PFSK-1 (cell line): ENCODE measurements at regions not wholly inside any gene's neighbourhood (a gene's known extent, or its start where the extent isn't known, plus 50 kb on each side); places are given as distances from the start of the nearest gene placed in this dataset.

Experiments used
- FOXP2 ChIP-seq: optimal IDR thresholded peaks from 2 replicates; pipeline ENCODE3; 2011; ENCODE audit warnings: borderline replicate concordance, control low read depth, inconsistent platforms; ENCODE audit not compliant: insufficient read depth; ENCODE audit errors: extremely low read length, extremely low read depth
- POLR2AphosphoS5 ChIP-seq: IDR thresholded peaks from 2 replicates; pipeline ENCODE4 v1.6.1; 2012; ENCODE audit warnings: low read depth, mild to moderate bottlenecking, control low read depth, low read length, moderate library complexity
- REST ChIP-seq, 2 experiments: IDR thresholded peaks; 2 replicates each; pipeline versions ENCODE4 v1.6.1 to v1.8.0; 2011 to 2012; ENCODE audit warnings: low read depth in 2 of 2, low read length in 2 of 2, control low read depth in 1 of 2, inconsistent platforms in 1 of 2, mild to moderate bottlenecking in 1 of 2, moderate library complexity in 1 of 2; ENCODE audit not compliant: insufficient read depth in 1 of 2
- SIN3A ChIP-seq: IDR thresholded peaks from 2 replicates; pipeline ENCODE4 v1.6.1; 2012; ENCODE audit warnings: mild to moderate bottlenecking, low read length, moderate library complexity, borderline replicate concordance; ENCODE audit not compliant: insufficient read depth
- TAF1 ChIP-seq: IDR thresholded peaks from 2 replicates; pipeline ENCODE4 v1.6.1; 2012; ENCODE audit warnings: low read length, control low read depth, borderline replicate concordance; ENCODE audit not compliant: insufficient read depth

- TF ChIP-seq REST (IDR thresholded peaks at IDR 0.05; ENCODE audit: insufficient read depth in 1 of 2, low read depth in 2 of 2, low read length in 2 of 2) (no peak), FOXP2 (no peak), SIN3A (no peak), TAF1 (no peak), POLR2AphosphoS5 (no peak)
Observed at GRCh38 chr4:110788302-110788701, 165.4 kb upstream of the PITX2 start.

GRCh38 chr4:110792036-110792435 is 169.2 kb upstream of the PITX2 start:
- TF ChIP-seq FOXP2 (no peak), REST (IDR thresholded peaks at IDR 0.05; ENCODE audit: insufficient read depth in 1 of 2, low read depth in 2 of 2, low read length in 2 of 2) (no peak), TAF1 (no peak), SIN3A (no peak), POLR2AphosphoS5 (no peak)

- TF ChIP-seq TAF1: no peak
Observed at GRCh38 chr4:110793381-110793801, 170.5 kb upstream of the PITX2 start.

GRCh38 chr4:110793890-110794554 is 171.1 kb upstream of the PITX2 start:
- TF ChIP-seq TAF1 (no peak), FOXP2 (no peak), SIN3A (no peak), REST (IDR thresholded peaks at IDR 0.05; ENCODE audit: insufficient read depth in 1 of 2, low read depth in 2 of 2, low read length in 2 of 2) (no peak), POLR2AphosphoS5 (no peak)

GRCh38 chr4:110795971-110796370 is 173.1 kb upstream of the PITX2 start:
- TF ChIP-seq FOXP2: no peak
- no peak for TF ChIP-seq POLR2AphosphoS5
- TF ChIP-seq REST (IDR thresholded peaks at IDR 0.05; ENCODE audit: insufficient read depth in 1 of 2, low read depth in 2 of 2, low read length in 2 of 2): no peak
- TF ChIP-seq TAF1: no peak
- TF ChIP-seq SIN3A: no peak
